Liver (tissue), 8 donors: ENCODE measurements at regions not wholly inside any gene's neighbourhood (a gene's known extent, or its start where the extent isn't known, plus 50 kb on each side); places are given as distances from the start of the nearest gene placed in this dataset.

Experiments used
- DNase-seq: peaks from one replicate; pipeline ENCODE4 v3.0.0-alpha.2; 2017; ENCODE audit warnings: low spot score
- H3K27ac ChIP-seq, 2 donors: one replicate each; pipeline ENCODE4 v1.7.0; 2013; ENCODE audit warnings: inconsistent platforms in 2 of 2, low read length in 2 of 2, control low read depth in 1 of 2, low read depth in 1 of 2, mild to moderate bottlenecking in 1 of 2
- H3K27me3 ChIP-seq, 4 donors: one replicate each; pipeline versions ENCODE4 v1.6.1 to v1.7.0; 2013; ENCODE audit warnings: low read length in 3 of 4, inconsistent platforms in 1 of 4, mild to moderate bottlenecking in 1 of 4, moderate library complexity in 1 of 4; ENCODE audit not compliant: control insufficient read depth in 4 of 4, insufficient read depth in 4 of 4
- H3K36me3 ChIP-seq, 4 donors: one replicate each; pipeline versions ENCODE4 v1.6.1 to v1.7.0; 2013; ENCODE audit warnings: low read length in 3 of 4, mild to moderate bottlenecking in 3 of 4, low read depth in 1 of 4, moderate library complexity in 1 of 4; ENCODE audit not compliant: control insufficient read depth in 4 of 4, insufficient read depth in 3 of 4
- H3K4me1 ChIP-seq, 4 donors: one replicate each; pipeline versions ENCODE4 v1.6.1 to v1.7.0; 2013; ENCODE audit warnings: low read length in 3 of 4, mild to moderate bottlenecking in 3 of 4, moderate library complexity in 1 of 4; ENCODE audit not compliant: control insufficient read depth in 4 of 4, insufficient read depth in 4 of 4
- H3K4me3 ChIP-seq, 3 donors: one replicate each; pipeline versions ENCODE4 v1.6.1 to v1.7.0; 2013; ENCODE audit warnings: low read length in 3 of 3, control low read depth in 1 of 3, low read depth in 1 of 3, mild to moderate bottlenecking in 1 of 3
- H3K9ac ChIP-seq, 2 donors: one replicate each; pipeline ENCODE4 v1.7.0; 2013; ENCODE audit warnings: low read length in 2 of 2, mild to moderate bottlenecking in 2 of 2, moderate library complexity in 2 of 2, control low read depth in 1 of 2, low read depth in 1 of 2
- H3K9me3 ChIP-seq, 4 donors: one replicate each; pipeline versions ENCODE4 v1.6.1 to v1.7.0; 2013; ENCODE audit warnings: low read length in 3 of 4; ENCODE audit not compliant: control insufficient read depth in 4 of 4
- ATF3 ChIP-seq: IDR thresholded peaks from 2 replicates; pipeline ENCODE4 v1.6.1; 2016; ENCODE audit warnings: antibody characterized with exemption
- EGR1 ChIP-seq, 2 donors: IDR thresholded peaks; 2 replicates each; pipeline ENCODE4 v1.6.1; 2016 to 2018; ENCODE audit warnings: antibody characterized with exemption in 2 of 2, low read depth in 2 of 2
- FOXA1 ChIP-seq: IDR thresholded peaks from 2 replicates; pipeline ENCODE4 v1.6.1; 2016; ENCODE audit warnings: antibody characterized with exemption
- FOXA2 ChIP-seq: IDR thresholded peaks from 2 replicates; pipeline ENCODE4 v1.6.1; 2016; ENCODE audit warnings: antibody characterized with exemption
- GABPA ChIP-seq, 2 donors: IDR thresholded peaks in 1 of 2; conservative IDR thresholded peaks in 1 of 2; 2 replicates each; pipeline ENCODE4 v1.6.1; 2016; ENCODE audit warnings: antibody characterized with exemption in 2 of 2, mild to moderate bottlenecking in 1 of 2, moderate library complexity in 1 of 2
- HNF4A ChIP-seq, 2 donors: conservative IDR thresholded peaks; 2 replicates each; pipeline ENCODE4 v1.6.1; 2016; ENCODE audit warnings: antibody characterized with exemption in 2 of 2, mild to moderate bottlenecking in 2 of 2
- HNF4G ChIP-seq: IDR thresholded peaks from 2 replicates; pipeline ENCODE4 v1.6.1; 2016; ENCODE audit warnings: antibody characterized with exemption
- JUND ChIP-seq, 2 donors: IDR thresholded peaks; 2 replicates each; pipeline ENCODE4 v1.6.1; 2016; ENCODE audit warnings: antibody characterized with exemption in 2 of 2
- MAX ChIP-seq: IDR thresholded peaks from 2 replicates; pipeline ENCODE4 v1.6.1; 2016; ENCODE audit warnings: antibody characterized with exemption
- NR2F2 ChIP-seq: IDR thresholded peaks from 2 replicates; pipeline ENCODE4 v1.6.1; 2016; ENCODE audit warnings: antibody characterized with exemption
- RAD21 ChIP-seq, 2 donors: IDR thresholded peaks; 2 replicates each; pipeline ENCODE4 v1.6.1; 2016; ENCODE audit warnings: antibody characterized with exemption in 2 of 2, mild to moderate bottlenecking in 2 of 2
- RXRA ChIP-seq, 2 donors: IDR thresholded peaks; 2 replicates each; pipeline ENCODE4 v1.6.1; 2017 to 2018; ENCODE audit warnings: antibody characterized with exemption in 2 of 2, mild to moderate bottlenecking in 1 of 2
- SP1 ChIP-seq: IDR thresholded peaks from 2 replicates; pipeline ENCODE4 v1.6.1; 2018; ENCODE audit warnings: antibody characterized with exemption, mild to moderate bottlenecking
- TAF1 ChIP-seq: conservative IDR thresholded peaks from 2 replicates; pipeline ENCODE4 v1.6.1; 2016; ENCODE audit warnings: antibody characterized with exemption, mild to moderate bottlenecking
- YY1 ChIP-seq: IDR thresholded peaks from 2 replicates; pipeline ENCODE4 v1.6.1; 2016; ENCODE audit warnings: antibody characterized with exemption, mild to moderate bottlenecking
- ZBTB33 ChIP-seq: IDR thresholded peaks from 2 replicates; pipeline ENCODE4 v1.6.1; 2016; ENCODE audit warnings: antibody characterized with exemption
- WGBS: extraction: QIAGEN DNeasy Blood & Tissue Kit; methylation state at CpG from one replicate; pipeline ENCODE4 v1.1.7; 2013; 5-methylcytosine and 5-hydroxymethylcytosine counted together
- TF ChIP-seq, protein P1 (sequence below): fragments of 150-350 bp; IDR thresholded peaks from 2 replicates; pipeline ENCODE4 v1.5.1; 2017; ENCODE audit warnings: improper control_type of control experiment, low read depth, low read length; ENCODE audit not compliant: missing input control
- TF ChIP-seq, protein P2 (sequence below): IDR thresholded peaks from 2 replicates; pipeline ENCODE4 v1.6.1; 2016; ENCODE audit warnings: antibody characterized with exemption, mild to moderate bottlenecking
- donor health status: healthy.
- donor health status: healthy.
- donor health status: healthy.
- donor health status: healthy.
- donor health status: healthy.

DNA sequence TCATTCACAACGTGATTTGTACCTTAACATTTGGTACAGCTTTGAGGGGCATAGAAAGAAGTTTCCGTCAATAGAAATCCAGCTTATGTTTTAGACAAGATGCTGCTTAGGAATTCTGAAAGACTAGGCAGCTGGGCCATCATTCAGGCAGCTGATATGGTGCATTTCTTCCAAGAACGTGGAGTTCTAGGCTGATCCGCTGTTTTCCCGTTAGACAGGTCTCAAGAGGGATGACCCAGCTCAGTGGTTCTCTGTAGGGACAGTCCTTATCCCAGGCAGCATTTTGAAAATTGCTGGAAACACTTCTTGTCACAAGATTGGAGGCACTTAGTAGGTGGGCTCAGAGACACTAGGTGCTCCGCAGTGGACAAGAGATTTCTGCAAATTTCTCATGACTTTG, 242.7 kb upstream of the FOXK1 start:
- H3K36me3 ChIP-seq: no peaks in the 10 kb centered on the region
- H3K9ac ChIP-seq: no peak overlapping the region
- TF ChIP-seq JUND (IDR thresholded peaks at IDR 0.05): no peak
- TF ChIP-seq SP1: no peak
- no peak for TF ChIP-seq EGR1 (IDR thresholded peaks at IDR 0.05; ENCODE audit: low read depth in 2 of 2)
- TF ChIP-seq RAD21 (IDR thresholded peaks at IDR 0.05): no peak
- no peak for TF ChIP-seq NR2F2
- TF ChIP-seq HNF4A (conservative IDR thresholded peaks at IDR 0.05): no peak
- TF ChIP-seq FOXA1: no peak
- no peak for TF ChIP-seq RXRA (IDR thresholded peaks at IDR 0.05)
- no peak for TF ChIP-seq YY1
- TF ChIP-seq, protein P1, sequence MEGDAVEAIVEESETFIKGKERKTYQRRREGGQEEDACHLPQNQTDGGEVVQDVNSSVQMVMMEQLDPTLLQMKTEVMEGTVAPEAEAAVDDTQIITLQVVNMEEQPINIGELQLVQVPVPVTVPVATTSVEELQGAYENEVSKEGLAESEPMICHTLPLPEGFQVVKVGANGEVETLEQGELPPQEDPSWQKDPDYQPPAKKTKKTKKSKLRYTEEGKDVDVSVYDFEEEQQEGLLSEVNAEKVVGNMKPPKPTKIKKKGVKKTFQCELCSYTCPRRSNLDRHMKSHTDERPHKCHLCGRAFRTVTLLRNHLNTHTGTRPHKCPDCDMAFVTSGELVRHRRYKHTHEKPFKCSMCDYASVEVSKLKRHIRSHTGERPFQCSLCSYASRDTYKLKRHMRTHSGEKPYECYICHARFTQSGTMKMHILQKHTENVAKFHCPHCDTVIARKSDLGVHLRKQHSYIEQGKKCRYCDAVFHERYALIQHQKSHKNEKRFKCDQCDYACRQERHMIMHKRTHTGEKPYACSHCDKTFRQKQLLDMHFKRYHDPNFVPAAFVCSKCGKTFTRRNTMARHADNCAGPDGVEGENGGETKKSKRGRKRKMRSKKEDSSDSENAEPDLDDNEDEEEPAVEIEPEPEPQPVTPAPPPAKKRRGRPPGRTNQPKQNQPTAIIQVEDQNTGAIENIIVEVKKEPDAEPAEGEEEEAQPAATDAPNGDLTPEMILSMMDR: no peak
- TF ChIP-seq GABPA (IDR thresholded peaks at IDR 0.05 in 1 of 2, conservative IDR thresholded peaks at IDR 0.05 in 1 of 2): no peak
- TF ChIP-seq HNF4G: no peak
- TF ChIP-seq ATF3: no peak
- TF ChIP-seq ZBTB33: no peak
- no peak for TF ChIP-seq FOXA2
- TF ChIP-seq, protein P2, sequence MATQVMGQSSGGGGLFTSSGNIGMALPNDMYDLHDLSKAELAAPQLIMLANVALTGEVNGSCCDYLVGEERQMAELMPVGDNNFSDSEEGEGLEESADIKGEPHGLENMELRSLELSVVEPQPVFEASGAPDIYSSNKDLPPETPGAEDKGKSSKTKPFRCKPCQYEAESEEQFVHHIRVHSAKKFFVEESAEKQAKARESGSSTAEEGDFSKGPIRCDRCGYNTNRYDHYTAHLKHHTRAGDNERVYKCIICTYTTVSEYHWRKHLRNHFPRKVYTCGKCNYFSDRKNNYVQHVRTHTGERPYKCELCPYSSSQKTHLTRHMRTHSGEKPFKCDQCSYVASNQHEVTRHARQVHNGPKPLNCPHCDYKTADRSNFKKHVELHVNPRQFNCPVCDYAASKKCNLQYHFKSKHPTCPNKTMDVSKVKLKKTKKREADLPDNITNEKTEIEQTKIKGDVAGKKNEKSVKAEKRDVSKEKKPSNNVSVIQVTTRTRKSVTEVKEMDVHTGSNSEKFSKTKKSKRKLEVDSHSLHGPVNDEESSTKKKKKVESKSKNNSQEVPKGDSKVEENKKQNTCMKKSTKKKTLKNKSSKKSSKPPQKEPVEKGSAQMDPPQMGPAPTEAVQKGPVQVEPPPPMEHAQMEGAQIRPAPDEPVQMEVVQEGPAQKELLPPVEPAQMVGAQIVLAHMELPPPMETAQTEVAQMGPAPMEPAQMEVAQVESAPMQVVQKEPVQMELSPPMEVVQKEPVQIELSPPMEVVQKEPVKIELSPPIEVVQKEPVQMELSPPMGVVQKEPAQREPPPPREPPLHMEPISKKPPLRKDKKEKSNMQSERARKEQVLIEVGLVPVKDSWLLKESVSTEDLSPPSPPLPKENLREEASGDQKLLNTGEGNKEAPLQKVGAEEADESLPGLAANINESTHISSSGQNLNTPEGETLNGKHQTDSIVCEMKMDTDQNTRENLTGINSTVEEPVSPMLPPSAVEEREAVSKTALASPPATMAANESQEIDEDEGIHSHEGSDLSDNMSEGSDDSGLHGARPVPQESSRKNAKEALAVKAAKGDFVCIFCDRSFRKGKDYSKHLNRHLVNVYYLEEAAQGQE: no peak
- TF ChIP-seq TAF1: no peak
- TF ChIP-seq MAX: no peak
- no peaks in the 10 kb centered on the region for H3K4me1 ChIP-seq
- no peak for DNase-seq
- H3K4me3 ChIP-seq: no peak overlapping the region
- no peaks in the 10 kb centered on the region for H3K9me3 ChIP-seq
- no peak overlapping the region for H3K27ac ChIP-seq
- H3K27me3 ChIP-seq: peaks cover 0 to 6% (median 0%) of the 10 kb centered on the region in 4 donors
- WGBS: 59% methylated on average over 6 of the region's 6 CpGs
